ENCODE measurements at regions not wholly inside any gene's neighbourhood (a gene's known extent, or its start where the extent isn't known, plus 50 kb on each side); places are given as distances from the start of the nearest gene placed in this dataset.

- no peak for TF ChIP-seq CTCF (IDR thresholded peaks at IDR 0.05)
- TF ChIP-seq POLR2A (IDR thresholded peaks at IDR 0.05) = no peak
These were observed 223.6 kb upstream of the CTNNB1 start for GRCh38 chr3:40975711-40976121.

Data from heart left ventricle (tissue), 13 donors.